ENCODE measurements at regions not wholly inside any gene's neighbourhood (a gene's known extent, or its start where the extent isn't known, plus 50 kb on each side); places are given as distances from the start of the nearest gene placed in this dataset.

GRCh38 chr11:98965358-98965757, 55.4 kb upstream of the CNTN5 start:
- TF ChIP-seq, protein P1, sequence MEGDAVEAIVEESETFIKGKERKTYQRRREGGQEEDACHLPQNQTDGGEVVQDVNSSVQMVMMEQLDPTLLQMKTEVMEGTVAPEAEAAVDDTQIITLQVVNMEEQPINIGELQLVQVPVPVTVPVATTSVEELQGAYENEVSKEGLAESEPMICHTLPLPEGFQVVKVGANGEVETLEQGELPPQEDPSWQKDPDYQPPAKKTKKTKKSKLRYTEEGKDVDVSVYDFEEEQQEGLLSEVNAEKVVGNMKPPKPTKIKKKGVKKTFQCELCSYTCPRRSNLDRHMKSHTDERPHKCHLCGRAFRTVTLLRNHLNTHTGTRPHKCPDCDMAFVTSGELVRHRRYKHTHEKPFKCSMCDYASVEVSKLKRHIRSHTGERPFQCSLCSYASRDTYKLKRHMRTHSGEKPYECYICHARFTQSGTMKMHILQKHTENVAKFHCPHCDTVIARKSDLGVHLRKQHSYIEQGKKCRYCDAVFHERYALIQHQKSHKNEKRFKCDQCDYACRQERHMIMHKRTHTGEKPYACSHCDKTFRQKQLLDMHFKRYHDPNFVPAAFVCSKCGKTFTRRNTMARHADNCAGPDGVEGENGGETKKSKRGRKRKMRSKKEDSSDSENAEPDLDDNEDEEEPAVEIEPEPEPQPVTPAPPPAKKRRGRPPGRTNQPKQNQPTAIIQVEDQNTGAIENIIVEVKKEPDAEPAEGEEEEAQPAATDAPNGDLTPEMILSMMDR (IDR thresholded peaks at IDR 0.05): no peak
- no peak for TF ChIP-seq POLR2A (IDR thresholded peaks at IDR 0.05)
- no peak for TF ChIP-seq POLR2AphosphoS5 (IDR thresholded peaks at IDR 0.05)
- no peak for TF ChIP-seq EP300 (IDR thresholded peaks at IDR 0.05; ENCODE audit: low read depth)
